Pancreas (tissue), 10 donors: ENCODE measurements at regions not wholly inside any gene's neighbourhood (a gene's known extent, or its start where the extent isn't known, plus 50 kb on each side); places are given as distances from the start of the nearest gene placed in this dataset.
A peak's percentile ranks its signal among the peaks of the same experiment; 100 is the strongest.

Source experiments
- ATAC-seq, 4 donors: fragments of 200-7000 bp; cut with Tn5 transposase; one replicate each; pipeline versions ENCODE4 v1.8.0 to v1.9.1; 2020; ENCODE audit warnings: mild to moderate bottlenecking in 4 of 4, moderate library complexity in 4 of 4
- DNase-seq, 6 donors: peaks; one replicate each; pipeline ENCODE4 v3.0.0-alpha.2; 2020
- FAIRE-seq: peaks from 2 replicates; lab custom pipeline; 2012; peaks lifted over from hg19 to GRCh38; lab: Jason Lieb, UNC
- H3K27ac ChIP-seq, 4 donors: fragments of 200-600 bp; sonication (generic); 1 replicate in 3 of 4; 2 replicates in 1 of 4; pipeline versions ENCODE4 v1.5.0 to v1.8.0; 2020
- H3K27me3 ChIP-seq, 4 donors: fragments of 200-600 bp; one replicate each; pipeline ENCODE4 v1.8.0; 2021
- H3K36me3 ChIP-seq, 3 donors: fragments of 200-600 bp; sonication (generic) in 1 of 3; one replicate each; pipeline versions ENCODE4 v1.5.0 to v1.8.0; 2020 to 2021
- H3K4me1 ChIP-seq, 3 donors: fragments of 200-600 bp; one replicate each; pipeline ENCODE4 v1.8.0; 2021
- H3K4me3 ChIP-seq, 4 donors: fragments of 200-600 bp; sonication (generic) in 2 of 4; one replicate each; pipeline versions ENCODE4 v1.5.0 to v1.8.0; 2020 to 2021
- H3K9me3 ChIP-seq, 4 donors: fragments of 200-600 bp; one replicate each; pipeline ENCODE4 v1.8.0; 2021
- CTCF ChIP-seq, 4 donors: fragments of 200-600 bp; sonication (generic) in 3 of 4; IDR thresholded peaks; one replicate each; pipeline versions ENCODE4 v1.5.0 to v1.8.0; 2021; ENCODE audit warnings: antibody characterized with exemption in 4 of 4
- WGBS, 2 donors: extraction: QIAGEN DNeasy Blood & Tissue Kit; methylation state at CpG; one replicate each; pipeline ENCODE4 v1.1.7; 2013; 5-methylcytosine and 5-hydroxymethylcytosine counted together
- intact Hi-C, 3 donors: fragments of 100-400 bp; cut with DNase I; formaldehyde crosslinking; loops; one replicate each; pipeline versions ENCODE4 v1.11.1 to v1.14.2; 2022
- donor health status: healthy with polysubstance abuse.
- donor health status: DM: no; HTN: no; CAD: no; lungs with moderate emphysema.
- donor health status: DM: no; HTN: no; CAD: no.
- donor health status: control.
- donor health status: control.
- donor health status: Bipolar disorder and iron deficiency.
- donor health status: DM: yes; HTN: yes; CAD: no.
- donor health status: DM: no; HTN: no; CAD: no.
- donor health status: DM: no; HTN: no; CAD: no.
- donor health status: DM: yes; HTN: yes; CAD: no.

DNA sequence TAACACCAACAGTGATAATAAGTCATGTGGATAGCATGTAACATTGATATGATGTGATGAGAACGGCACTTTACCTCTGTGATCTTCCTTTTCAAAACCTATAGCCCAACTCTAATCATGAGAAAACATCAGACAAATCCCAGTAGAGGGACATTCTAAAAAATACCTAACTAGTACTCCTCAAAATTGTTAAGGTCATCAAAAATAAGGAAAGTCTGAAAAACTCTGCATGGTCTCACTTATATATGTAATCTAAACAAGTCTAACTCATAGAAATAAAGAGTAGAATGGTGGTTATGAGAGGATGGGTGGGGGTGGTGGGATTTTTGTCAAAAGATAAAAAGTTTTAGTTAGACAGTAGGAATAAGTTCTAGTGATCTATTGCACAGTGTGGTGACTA, 243.9 kb upstream of the GRIA3 start:
- no peak for FAIRE-seq
- no peaks in the 10 kb centered on the region for H3K4me1 ChIP-seq
- H3K36me3 ChIP-seq, result no peaks in the 10 kb centered on the region
- WGBS, 2 donors, result 34 to 45% methylated on average over 1 of the region's 1 CpG
- intact Hi-C loops, result no loop called here
- no peak for ATAC-seq
- no peaks in the 10 kb centered on the region for H3K27me3 ChIP-seq
- TF ChIP-seq CTCF (IDR thresholded peaks at IDR 0.05), result no peak
- no peak overlapping the region for H3K27ac ChIP-seq
- H3K9me3 ChIP-seq, result no peaks in the 10 kb centered on the region
- no peak overlapping the region for H3K4me3 ChIP-seq
- DNase-seq, result no peak

GRCh38 chrX:122941806-122942205, 242.3 kb upstream of the GRIA3 start:
- 13 to 28% methylated on average over 1 of the region's 1 CpG for WGBS, 2 donors
- no peaks in the 10 kb centered on the region for H3K9me3 ChIP-seq
- no peak overlapping the region for H3K4me3 ChIP-seq
- no peaks in the 10 kb centered on the region for H3K36me3 ChIP-seq
- ATAC-seq, result no peak
- TF ChIP-seq CTCF (IDR thresholded peaks at IDR 0.05), result no peak
- intact Hi-C loops, result no loop called here
- no peaks in the 10 kb centered on the region for H3K4me1 ChIP-seq
- H3K27ac ChIP-seq, result no peak overlapping the region
- FAIRE-seq, result no peak
- DNase-seq, result no peak
- no peaks in the 10 kb centered on the region for H3K27me3 ChIP-seq

DNA sequence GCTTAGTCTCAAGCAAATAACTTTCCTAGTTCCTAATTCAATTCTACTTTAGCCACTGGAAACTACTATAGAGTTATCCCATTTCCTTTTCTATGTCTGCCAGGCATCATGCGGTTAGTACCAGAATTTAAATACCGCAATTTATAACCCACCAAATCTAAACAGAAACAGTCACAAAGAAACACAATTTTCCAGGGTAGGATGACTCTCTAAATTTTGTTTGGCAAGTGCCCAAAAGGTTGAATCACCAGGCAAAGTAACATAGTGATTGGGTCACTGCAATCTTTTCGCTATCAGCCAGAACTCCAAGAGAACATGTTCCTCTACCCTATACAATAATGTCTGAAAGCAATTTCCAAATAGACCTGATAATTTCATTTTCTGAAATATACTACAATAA, 240.2 kb upstream of the GRIA3 start:
- no peak overlapping the region for H3K27ac ChIP-seq
- H3K9me3 ChIP-seq, result no peaks in the 10 kb centered on the region
- FAIRE-seq (no peak), DNase-seq (no peak), ATAC-seq (no peak)
- no peaks in the 10 kb centered on the region for H3K36me3 ChIP-seq
- H3K4me3 ChIP-seq, result no peak overlapping the region
- H3K27me3 ChIP-seq, result no peaks in the 10 kb centered on the region
- no peaks in the 10 kb centered on the region for H3K4me1 ChIP-seq
- TF ChIP-seq CTCF (IDR thresholded peaks at IDR 0.05), result no peak
- intact Hi-C loops, result no loop called here
- WGBS, 2 donors, result 90 to 96% methylated on average over 3 of the region's 3 CpGs

- H3K27ac ChIP-seq, result no peak overlapping the region
- 50 to 55% methylated on average over 4 of the region's 4 CpGs for WGBS, 2 donors
- no peak for FAIRE-seq
These were observed 238.8 kb upstream of the GRIA3 start for GRCh38 chrX:122945328-122945727.

DNA sequence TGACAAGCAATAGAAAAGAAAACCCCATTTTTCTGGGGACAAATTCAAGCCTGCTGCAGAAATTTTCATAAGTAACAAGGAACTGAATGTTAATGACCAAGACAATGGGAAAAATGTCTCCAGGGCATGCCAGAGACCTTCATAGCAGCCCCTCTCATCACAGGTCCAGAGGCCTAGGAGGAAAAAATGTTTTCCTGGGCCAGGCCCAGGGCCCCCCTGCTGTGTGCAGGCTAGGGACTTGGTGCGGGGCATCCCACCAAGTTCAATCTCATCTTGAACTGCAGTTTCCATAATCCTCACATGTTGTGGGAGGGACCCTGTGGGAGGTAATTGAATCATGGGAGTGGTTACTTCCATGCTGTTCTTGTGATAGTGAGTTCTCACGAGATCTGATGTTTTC, 211.5 kb upstream of the GRIA3 start:
- Histone ChIP-seq H3K9me3 (no peaks in the 10 kb centered on the region), H3K36me3 (no peaks in the 10 kb centered on the region), H3K27ac (no peak overlapping the region), H3K27me3 (no peaks in the 10 kb centered on the region), H3K4me3 (no peak overlapping the region), H3K4me1 (no peaks in the 10 kb centered on the region)
- intact Hi-C loops, result no loop called here
- 45 to 48% methylated on average over 2 of the region's 2 CpGs for WGBS, 2 donors
- TF ChIP-seq CTCF (IDR thresholded peaks at IDR 0.05), result no peak
- FAIRE-seq, result no peak
- peak in 1 of 6 donors; percentile 9 for DNase-seq
- no peak for ATAC-seq

More at GRCh38 chrX:122945328-122945727, 238.8 kb upstream of the GRIA3 start:
- H3K9me3 ChIP-seq, result no peaks in the 10 kb centered on the region
- intact Hi-C loops, result no loop called here
- DNase-seq (no peak), ATAC-seq (no peak)
- no peak for TF ChIP-seq CTCF (IDR thresholded peaks at IDR 0.05)
- H3K36me3 ChIP-seq, result no peaks in the 10 kb centered on the region
- H3K4me1 ChIP-seq, result no peaks in the 10 kb centered on the region
- H3K4me3 ChIP-seq, result no peak overlapping the region
- no peaks in the 10 kb centered on the region for H3K27me3 ChIP-seq
